Thyroid gland (tissue), 4 donors: ENCODE measurements at regions not wholly inside any gene's neighbourhood (a gene's known extent, or its start where the extent isn't known, plus 50 kb on each side); places are given as distances from the start of the nearest gene placed in this dataset.

Experiments
- DNase-seq, 2 donors: peaks; one replicate each; pipeline ENCODE4 v3.0.0-alpha.2; 2019
- H3K27ac ChIP-seq, 3 donors: fragments of 200-600 bp; sonication (generic); 1 replicate in 2 of 3; 2 replicates in 1 of 3; pipeline ENCODE4 v1.5.1; 2016 to 2019; ENCODE audit warnings: mild to moderate bottlenecking in 1 of 3, moderate library complexity in 1 of 3
- H3K27me3 ChIP-seq: fragments of 200-600 bp; sonication (generic); one replicate; pipeline ENCODE4 v1.5.1; 2019
- H3K36me3 ChIP-seq, 2 donors: fragments of 200-600 bp; sonication (generic); one replicate each; pipeline ENCODE4 v1.5.1; 2016 to 2019
- H3K4me1 ChIP-seq, 2 donors: fragments of 200-600 bp; sonication (generic); one replicate each; pipeline ENCODE4 v1.5.1; 2017 to 2019
- H3K4me3 ChIP-seq, 3 donors: fragments of 200-600 bp; sonication (generic); replicated peaks in 1 of 3; 1 replicate in 2 of 3; 2 replicates in 1 of 3; pipeline ENCODE4 v1.5.1; 2016; ENCODE audit warnings: mild to moderate bottlenecking in 1 of 3
- H3K9me3 ChIP-seq: fragments of 200-600 bp; sonication (generic); one replicate; pipeline ENCODE4 v1.5.1; 2017
- CTCF ChIP-seq, 6 experiments: fragments of 200-600 bp in 3 of 6; fragments of 450-650 bp in 3 of 6; sonication (generic) in 3 of 6; IDR thresholded peaks; one replicate each; pipeline ENCODE4 v1.5.1; 2016 to 2019; ENCODE audit warnings: antibody characterized with exemption in 6 of 6, mild to moderate bottlenecking in 2 of 6, inconsistent platforms in 1 of 6, moderate library complexity in 1 of 6
- POLR2A ChIP-seq, 2 donors: fragments of 450-650 bp; IDR thresholded peaks; one replicate each; pipeline ENCODE4 v1.6.1; 2017; ENCODE audit warnings: antibody characterized with exemption in 2 of 2, mild to moderate bottlenecking in 2 of 2, moderate library complexity in 1 of 2
- WGBS, 2 donors: methylation state at CpG; one replicate each; pipeline ENCODE4 v1.1.5; 2017; 5-methylcytosine and 5-hydroxymethylcytosine counted together
- intact Hi-C: fragments of 100-400 bp; cut with DNase I; formaldehyde crosslinking; loops from one replicate; pipeline ENCODE4 v1.15.1; 2023

DNA sequence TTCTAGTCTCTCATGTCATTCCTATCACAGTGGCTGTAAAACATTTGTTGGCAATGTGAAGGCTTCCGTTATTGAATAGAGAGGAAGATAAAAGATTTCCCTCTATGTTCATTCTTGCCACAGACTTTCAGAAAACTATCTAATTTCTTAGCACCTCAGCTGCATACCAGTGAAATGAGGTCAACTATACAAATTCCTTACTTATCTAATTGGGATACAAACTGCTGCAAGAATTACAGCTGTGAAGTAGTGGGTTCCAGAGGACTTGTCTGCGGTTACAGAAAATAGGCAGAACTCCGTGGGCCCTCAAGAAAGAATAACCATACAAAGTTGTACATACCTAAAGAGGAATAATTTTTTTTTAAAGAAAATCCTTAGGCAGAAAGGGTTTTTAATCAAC is 175.8 kb downstream of the PPP1R2C start:
- no peak overlapping the region for H3K27ac ChIP-seq
- H3K4me3 ChIP-seq: no peak overlapping the region
- no peak for DNase-seq
- H3K9me3 ChIP-seq: no peaks in the 10 kb centered on the region
- H3K36me3 ChIP-seq: no peaks in the 10 kb centered on the region
- WGBS, 2 donors: 89 to 91% methylated on average over 3 of the region's 3 CpGs
- intact Hi-C loops: no loop called here
- H3K27me3 ChIP-seq: peaks cover 4% of the 10 kb centered on the region
- no peaks in the 10 kb centered on the region for H3K4me1 ChIP-seq
- TF ChIP-seq CTCF (IDR thresholded peaks at IDR 0.05): no peak

- Histone ChIP-seq H3K27me3 (no peaks in the 10 kb centered on the region), H3K4me1 (no peaks in the 10 kb centered on the region), H3K36me3 (no peaks in the 10 kb centered on the region), H3K4me3 (no peak overlapping the region), H3K9me3 (no peaks in the 10 kb centered on the region), H3K27ac (no peak overlapping the region)
- WGBS, 2 donors: 93 to 98% methylated on average over 4 of the region's 4 CpGs
- TF ChIP-seq CTCF (IDR thresholded peaks at IDR 0.05) (no peak), POLR2A (IDR thresholded peaks at IDR 0.05) (no peak)
- intact Hi-C loops: no loop called here
- DNase-seq: no peak
Observed at GRCh38 chrX:42597481-42597880, 180.5 kb downstream of the PPP1R2C start.

GRCh38 chrX:42585842-42586621 is 191.9 kb downstream of the PPP1R2C start:
- Histone ChIP-seq H3K9me3 (no peaks in the 10 kb centered on the region), H3K36me3 (no peaks in the 10 kb centered on the region), H3K4me1 (no peaks in the 10 kb centered on the region), H3K27me3 (no peaks in the 10 kb centered on the region), H3K4me3 (no peak overlapping the region), H3K27ac (no peak overlapping the region)
- TF ChIP-seq POLR2A (IDR thresholded peaks at IDR 0.05): no peak
- no peak for TF ChIP-seq CTCF (IDR thresholded peaks at IDR 0.05)
- intact Hi-C loops: no loop called here
- 62 to 81% methylated on average over 2 of the region's 2 CpGs for WGBS, 2 donors
- DNase-seq: no peak

DNA sequence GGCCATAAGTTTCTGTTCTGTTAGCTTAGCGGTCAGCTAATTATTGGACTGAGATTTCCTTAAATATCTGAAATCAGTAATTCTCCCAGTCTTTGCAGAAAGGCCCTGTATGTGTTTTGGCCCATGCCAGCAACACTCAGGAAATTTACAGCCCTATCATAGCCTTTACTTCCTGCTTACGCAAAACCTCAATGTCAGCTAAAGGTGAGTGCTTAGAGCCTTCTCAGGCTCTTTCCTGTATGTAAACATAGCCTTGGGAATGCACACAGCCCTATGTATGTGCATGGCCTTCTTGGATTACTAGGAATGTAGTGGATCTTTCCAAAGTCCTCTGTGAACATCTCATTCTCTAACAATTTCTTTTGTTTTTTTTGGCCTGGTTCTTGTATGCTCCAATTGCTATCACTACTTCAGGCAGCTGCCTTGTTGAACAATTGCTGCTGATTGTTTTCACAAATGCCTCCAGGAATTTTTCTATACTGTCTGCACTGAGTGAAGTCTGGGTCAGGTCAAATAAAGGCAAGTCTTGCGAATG is 200.0 kb downstream of the PPP1R2C start:
- H3K27me3 ChIP-seq: no peaks in the 10 kb centered on the region
- no peak overlapping the region for H3K4me3 ChIP-seq
- DNase-seq: no peak
- TF ChIP-seq CTCF (IDR thresholded peaks at IDR 0.05) (no peak), POLR2A (IDR thresholded peaks at IDR 0.05) (no peak)
- H3K4me1 ChIP-seq: no peaks in the 10 kb centered on the region
- H3K36me3 ChIP-seq: no peaks in the 10 kb centered on the region
- H3K27ac ChIP-seq: no peak overlapping the region
- no peaks in the 10 kb centered on the region for H3K9me3 ChIP-seq
- WGBS, 2 donors: 76 to 82% methylated on average over 3 of the region's 3 CpGs
- intact Hi-C loops: no loop called here

DNA sequence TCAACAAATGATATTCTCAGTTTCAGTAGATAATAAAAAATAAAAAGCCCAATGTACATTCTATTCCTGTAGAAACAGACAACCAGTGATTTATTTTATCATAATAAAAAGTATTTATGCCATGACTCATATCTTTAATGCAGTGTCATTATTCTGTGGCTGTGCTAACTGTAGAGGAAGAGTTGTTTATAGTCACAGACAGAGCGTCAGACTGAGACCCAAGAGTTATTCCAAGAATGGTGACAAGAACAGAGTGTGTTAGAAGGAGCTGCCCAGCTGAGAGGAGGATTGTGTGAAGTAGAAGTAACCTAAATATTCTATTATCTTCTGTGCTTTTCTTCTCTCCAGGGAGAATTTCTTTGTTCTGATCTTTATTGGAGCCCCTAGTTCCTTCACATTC is 210.7 kb downstream of the PPP1R2C start:
- intact Hi-C loops: no loop called here
- 61 to 74% methylated on average over 1 of the region's 1 CpG for WGBS, 2 donors
- no peak for TF ChIP-seq CTCF (IDR thresholded peaks at IDR 0.05)
- TF ChIP-seq POLR2A (IDR thresholded peaks at IDR 0.05): no peak
- Histone ChIP-seq H3K27me3 (no peaks in the 10 kb centered on the region), H3K4me1 (no peaks in the 10 kb centered on the region), H3K4me3 (no peak overlapping the region), H3K9me3 (no peaks in the 10 kb centered on the region), H3K36me3 (no peaks in the 10 kb centered on the region), H3K27ac (no peak overlapping the region)
- DNase-seq: no peak
